Endothelial cell of umbilical vein (primary cell): ENCODE measurements at regions not wholly inside any gene's neighbourhood (a gene's known extent, or its start where the extent isn't known, plus 50 kb on each side); places are given as distances from the start of the nearest gene placed in this dataset.

ENCODE experiments used
- BruUV-seq: library from RNA; stranded (reverse); fragments of 400-500 nt; replicated peaks from 2 replicates; lab custom pipeline; 2021; lab: Mats Ljungman, UMichigan
- CTCF ChIA-PET: fragments of 300-600, 350-600 bp; sonication (Branson Sonifier 250); formaldehyde crosslinking; loops from one replicate; lab custom pipeline; 2021; ENCODE audit warnings: antibody characterized with exemption, inconsistent platforms; lab: Charles Lee
- POLR2A ChIA-PET: fragments of 300-600, 350-600 bp; sonication (Branson Sonifier 250); formaldehyde crosslinking; loops from one replicate; lab custom pipeline; 2021; ENCODE audit warnings: antibody characterized with exemption, inconsistent platforms; lab: Charles Lee
- DNase-seq: peaks from one replicate; pipeline ENCODE4 v3.0.0-alpha.2; 2011; ENCODE audit warnings: low read depth, low spot score
- FAIRE-seq: peaks from 2 replicates; lab custom pipeline; 2011; peaks lifted over from hg19 to GRCh38; lab: Jason Lieb, UNC
- H2AFZ ChIP-seq: 2 replicates; pipeline ENCODE4 v1.6.0; 2012; ENCODE audit warnings: low read depth, low read length, control low read depth, inconsistent platforms
- H3K27ac ChIP-seq: 2 replicates; pipeline ENCODE4 v1.5.1; 2011; ENCODE audit warnings: low read depth, mild to moderate bottlenecking, control low read depth, low read length, moderate library complexity; ENCODE audit not compliant: insufficient read depth
- H3K27me3 ChIP-seq, 2 experiments: 2 replicates each; pipeline versions ENCODE4 v1.6.0 to v1.6.1; 2011; ENCODE audit warnings: low read length in 2 of 2, mixed read lengths in 1 of 2; ENCODE audit not compliant: control insufficient read depth in 2 of 2, insufficient read depth in 2 of 2
- H3K36me3 ChIP-seq, 2 experiments: 2 replicates in 1 of 2; 3 replicates in 1 of 2; pipeline ENCODE4 v1.5.1; 2011; ENCODE audit warnings: low read length in 2 of 2, mild to moderate bottlenecking in 1 of 2, moderate library complexity in 1 of 2; ENCODE audit not compliant: control insufficient read depth in 2 of 2, insufficient read depth in 2 of 2; ENCODE audit errors: extremely low read depth in 1 of 2
- H3K4me1 ChIP-seq: 3 replicates; pipeline ENCODE4 v1.5.1; 2011; ENCODE audit warnings: mild to moderate bottlenecking, low read length; ENCODE audit not compliant: control insufficient read depth, insufficient read depth; ENCODE audit errors: extremely low read depth
- H3K4me2 ChIP-seq: 2 replicates; pipeline ENCODE4 v1.6.1; 2011; ENCODE audit warnings: low read length, control low read depth, mixed read lengths; ENCODE audit not compliant: insufficient read depth
- H3K4me3 ChIP-seq, 3 experiments: fragments of 200-600 bp in 1 of 3; sonication (generic), shearing (Covaris generic) in 1 of 3; replicated peaks in 1 of 3; 2 replicates each; pipeline ENCODE4 v1.5.1; 2011 to 2016; ENCODE audit warnings: control low read depth in 3 of 3, low read length in 3 of 3, mild to moderate bottlenecking in 2 of 3, inconsistent platforms in 1 of 3, low read depth in 1 of 3, moderate library complexity in 1 of 3; ENCODE audit not compliant: insufficient read depth in 1 of 3
- H3K79me2 ChIP-seq: 2 replicates; pipeline ENCODE4 v1.6.0; 2012; ENCODE audit warnings: low read length, inconsistent platforms; ENCODE audit not compliant: control insufficient read depth, insufficient read depth
- H3K9ac ChIP-seq: replicated peaks from 2 replicates; pipeline ENCODE3; 2011; ENCODE audit warnings: low read length, control low read depth; ENCODE audit not compliant: insufficient read depth; ENCODE audit errors: extremely low read depth
- H3K9me1 ChIP-seq: replicated peaks from 3 replicates; pipeline ENCODE4 v1.6.0; 2011; ENCODE audit warnings: mild to moderate bottlenecking, low read length; ENCODE audit not compliant: control insufficient read depth, insufficient read depth; ENCODE audit errors: extremely low read depth
- H3K9me3 ChIP-seq: replicated peaks from 2 replicates; pipeline ENCODE4 v1.5.1; 2012; ENCODE audit warnings: low read length, inconsistent platforms; ENCODE audit not compliant: control insufficient read depth, insufficient read depth
- H4K20me1 ChIP-seq: replicated peaks from 2 replicates; pipeline ENCODE3; 2011; ENCODE audit warnings: mild to moderate bottlenecking, low read length; ENCODE audit not compliant: control insufficient read depth, insufficient read depth; ENCODE audit errors: extremely low read depth
- EZH2 ChIP-seq: IDR thresholded peaks from 2 replicates; pipeline ENCODE4 v1.6.1; 2012; ENCODE audit warnings: borderline replicate concordance, low read depth, mild to moderate bottlenecking, moderate library complexity, low read length, inconsistent platforms; ENCODE audit not compliant: severe bottlenecking
- FOS ChIP-seq: IDR thresholded peaks from 2 replicates; pipeline ENCODE4 v1.6.1; 2011; ENCODE audit warnings: mild to moderate bottlenecking, low read length, moderate library complexity, borderline replicate concordance; ENCODE audit not compliant: insufficient read depth
- GATA2 ChIP-seq: IDR thresholded peaks from 2 replicates; pipeline ENCODE4 v1.7.0; 2011; ENCODE audit warnings: low read depth, mild to moderate bottlenecking, moderate library complexity, mixed read lengths, low read length; ENCODE audit not compliant: insufficient read length, insufficient read depth
- JUN ChIP-seq: IDR thresholded peaks from 2 replicates; pipeline ENCODE4 v1.6.1; 2011; ENCODE audit warnings: borderline replicate concordance, low read depth; ENCODE audit not compliant: insufficient read length, insufficient read depth
- MAX ChIP-seq: IDR thresholded peaks from 2 replicates; pipeline ENCODE4 v1.6.1; 2011; ENCODE audit not compliant: insufficient read depth, insufficient read length
- MYC ChIP-seq: IDR thresholded peaks from one replicate; pipeline ENCODE4 v1.6.1; 2011; ENCODE audit warnings: mild to moderate bottlenecking, low read depth, low read length
- POLR2A ChIP-seq: IDR thresholded peaks from 2 replicates; pipeline ENCODE4 v1.6.1; 2012; ENCODE audit warnings: low read depth, mild to moderate bottlenecking, control low read depth, low read length
- POLR2AphosphoS5 ChIP-seq: IDR thresholded peaks from 2 replicates; pipeline ENCODE4 v1.6.1; 2012; ENCODE audit warnings: low read depth, mild to moderate bottlenecking, control low read depth, low read length, moderate library complexity; ENCODE audit not compliant: insufficient read depth
- dilution Hi-C: fragments of 300-500 bp; cut with MboI; formaldehyde crosslinking; loops from one replicate; pipeline ENCODE4 v1.15.0; 2019; ENCODE audit warnings: low sequenced_read_pairs; ENCODE audit not compliant: extremely low pct_ligation_motif_present
- intact Hi-C: fragments of 100-400 bp; cut with micrococcal nuclease; formaldehyde crosslinking; loops from one replicate; pipeline ENCODE4 v1.10.0; 2022
- TF ChIP-seq, protein P1 (sequence below), 2 donors: IDR thresholded peaks; 1 replicate in 1 of 2; 2 replicates in 1 of 2; pipeline ENCODE4 v1.5.1; 2011; ENCODE audit warnings: low read length in 2 of 2, mild to moderate bottlenecking in 2 of 2, moderate library complexity in 2 of 2, control low read depth in 1 of 2, inconsistent platforms in 1 of 2, low read depth in 1 of 2; ENCODE audit not compliant: insufficient read depth in 1 of 2; ENCODE audit errors: extremely low read depth in 1 of 2

DNA sequence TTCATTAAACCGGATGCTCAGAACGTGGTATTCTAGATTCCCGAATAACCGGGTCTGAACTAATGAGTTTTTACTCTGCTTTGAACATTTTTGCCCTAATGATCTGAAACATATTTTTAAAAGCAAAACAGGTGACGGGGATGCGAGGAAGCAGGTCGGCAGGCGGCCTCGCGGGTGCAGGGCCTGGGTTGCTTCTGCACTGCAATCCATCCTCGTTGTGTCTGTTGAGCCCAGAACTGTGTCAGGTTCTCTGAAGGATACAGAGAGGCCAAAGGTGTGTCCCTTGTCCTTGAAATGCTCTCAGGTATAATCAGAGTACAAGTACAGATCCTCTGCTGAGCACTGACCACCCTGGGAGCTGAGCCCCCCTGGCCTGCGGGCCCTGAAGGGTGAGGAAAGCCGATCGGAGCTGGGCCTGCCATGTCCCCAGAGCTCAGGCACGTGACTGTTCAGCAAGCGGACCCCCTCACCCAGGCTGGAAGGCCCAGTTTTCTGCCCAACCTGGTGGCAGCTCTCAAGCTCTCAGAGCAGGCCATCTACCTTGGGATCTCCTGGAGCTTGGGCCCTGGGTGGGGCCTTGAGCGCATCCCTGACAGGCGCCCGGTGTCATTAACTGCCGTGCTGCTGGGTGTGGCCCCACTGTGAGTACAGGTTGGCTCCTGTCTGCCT is 151.8 kb downstream of the OLFM1 start:
- TF ChIP-seq MYC, result no peak
- no peak for TF ChIP-seq FOS
- no peak for TF ChIP-seq POLR2AphosphoS5
- no peak for TF ChIP-seq GATA2
- TF ChIP-seq, protein P1, sequence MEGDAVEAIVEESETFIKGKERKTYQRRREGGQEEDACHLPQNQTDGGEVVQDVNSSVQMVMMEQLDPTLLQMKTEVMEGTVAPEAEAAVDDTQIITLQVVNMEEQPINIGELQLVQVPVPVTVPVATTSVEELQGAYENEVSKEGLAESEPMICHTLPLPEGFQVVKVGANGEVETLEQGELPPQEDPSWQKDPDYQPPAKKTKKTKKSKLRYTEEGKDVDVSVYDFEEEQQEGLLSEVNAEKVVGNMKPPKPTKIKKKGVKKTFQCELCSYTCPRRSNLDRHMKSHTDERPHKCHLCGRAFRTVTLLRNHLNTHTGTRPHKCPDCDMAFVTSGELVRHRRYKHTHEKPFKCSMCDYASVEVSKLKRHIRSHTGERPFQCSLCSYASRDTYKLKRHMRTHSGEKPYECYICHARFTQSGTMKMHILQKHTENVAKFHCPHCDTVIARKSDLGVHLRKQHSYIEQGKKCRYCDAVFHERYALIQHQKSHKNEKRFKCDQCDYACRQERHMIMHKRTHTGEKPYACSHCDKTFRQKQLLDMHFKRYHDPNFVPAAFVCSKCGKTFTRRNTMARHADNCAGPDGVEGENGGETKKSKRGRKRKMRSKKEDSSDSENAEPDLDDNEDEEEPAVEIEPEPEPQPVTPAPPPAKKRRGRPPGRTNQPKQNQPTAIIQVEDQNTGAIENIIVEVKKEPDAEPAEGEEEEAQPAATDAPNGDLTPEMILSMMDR (IDR thresholded peaks at IDR 0.05; ENCODE audit: extremely low read depth in 1 of 2, insufficient read depth in 1 of 2, low read depth in 1 of 2, low read length in 2 of 2), result no peak
- no peak for TF ChIP-seq POLR2A
- TF ChIP-seq EZH2, result no peak
- no peak for TF ChIP-seq MAX
- TF ChIP-seq JUN, result no peak
- ChIA-PET CTCF (no interaction called here), POLR2A (no interaction called here)
- Histone ChIP-seq H3K9me1 (no peaks in the 10 kb centered on the region), H3K36me3 (no peaks in the 10 kb centered on the region), H3K9ac (no peak overlapping the region), H3K4me3 (no peak overlapping the region), H3K79me2 (no peaks in the 10 kb centered on the region), H3K4me2 (no peak overlapping the region), H3K4me1 (no peaks in the 10 kb centered on the region), H3K27me3 (no peaks in the 10 kb centered on the region), H3K27ac (no peak overlapping the region), H3K9me3 (no peaks in the 10 kb centered on the region), H4K20me1 (no peaks in the 10 kb centered on the region), H2AFZ (no peak overlapping the region)
- FAIRE-seq, result no peak
- dilution Hi-C loops, result no loop called here
- no peak for DNase-seq
- intact Hi-C loops, result no loop called here
- no TSS peak for BruUV-seq
